Uterus (tissue), 2 donors: ENCODE measurements at regions not wholly inside any gene's neighbourhood (a gene's known extent, or its start where the extent isn't known, plus 50 kb on each side); places are given as distances from the start of the nearest gene placed in this dataset.

Experiments
- CTCF ChIP-seq, 4 experiments: fragments of 200-600 bp in 2 of 4; fragments of 450-650 bp in 2 of 4; sonication (generic) in 2 of 4; IDR thresholded peaks; one replicate each; pipeline ENCODE4 v1.5.1; 2016 to 2019; ENCODE audit warnings: antibody characterized with exemption in 4 of 4, mild to moderate bottlenecking in 2 of 4, moderate library complexity in 1 of 4
- POLR2A ChIP-seq, 2 donors: fragments of 450-650 bp; IDR thresholded peaks; one replicate each; pipeline ENCODE4 v1.6.1; 2016; ENCODE audit warnings: antibody characterized with exemption in 2 of 2, mild to moderate bottlenecking in 1 of 2, moderate library complexity in 1 of 2

- TF ChIP-seq CTCF (IDR thresholded peaks at IDR 0.05) (no peak), POLR2A (IDR thresholded peaks at IDR 0.05) (no peak)
These were observed 76.2 kb upstream of the ZFHX3 start for GRCh38 chr16:73124097-73124652.
